ENCODE measurements at regions not wholly inside any gene's neighbourhood (a gene's known extent, or its start where the extent isn't known, plus 50 kb on each side); places are given as distances from the start of the nearest gene placed in this dataset.
A peak's percentile ranks its signal among the peaks of the same experiment; 100 is the strongest.
"Not testable (repeated sequence)": the region's sequence is repeated elsewhere in the genome, so short reads cannot be mapped to it uniquely, and the experiment has no call there.

GRCh38 chr10:125415006-125415633 is 254.8 kb upstream of the CTBP2 start:
- no peak for TF ChIP-seq CTCF (IDR thresholded peaks at IDR 0.05; ENCODE audit: poor library complexity, severe bottlenecking)
- no peaks in the 10 kb centered on the region for H3K9me3 ChIP-seq (ENCODE audit: severe bottlenecking)

GRCh38 chr10:125411724-125412123 is 251.4 kb upstream of the CTBP2 start:
- Histone ChIP-seq H3K4me3 (ENCODE audit: severe bottlenecking) (no peak overlapping the region), H3K4me1 (ENCODE audit: insufficient read depth, poor library complexity, severe bottlenecking) (no peaks in the 10 kb centered on the region), H3K27me3 (ENCODE audit: insufficient read depth, poor library complexity, severe bottlenecking) (no peaks in the 10 kb centered on the region), H3K36me3 (ENCODE audit: low read depth) (no peaks in the 10 kb centered on the region), H3K27ac (ENCODE audit: poor library complexity, severe bottlenecking) (no peak overlapping the region), H3K9me3 (ENCODE audit: severe bottlenecking) (no peaks in the 10 kb centered on the region)
- DNase-seq (ENCODE audit: low spot score) = no peak
- no peak for TF ChIP-seq CTCF (IDR thresholded peaks at IDR 0.05; ENCODE audit: poor library complexity, severe bottlenecking)
- ATAC-seq (ENCODE audit: low read depth) = peak; percentile 66; the same call in 2 of the 3 replicates

More at GRCh38 chr10:125415006-125415633, 254.8 kb upstream of the CTBP2 start:
- DNase-seq (ENCODE audit: low spot score) (no peak), ATAC-seq (ENCODE audit: low read depth) (no peak)
- H3K4me3 ChIP-seq (ENCODE audit: severe bottlenecking) = no peak overlapping the region
- no peak overlapping the region for H3K27ac ChIP-seq (ENCODE audit: poor library complexity, severe bottlenecking)
- no peaks in the 10 kb centered on the region for H3K4me1 ChIP-seq (ENCODE audit: insufficient read depth, poor library complexity, severe bottlenecking)
- no peaks in the 10 kb centered on the region for H3K27me3 ChIP-seq (ENCODE audit: insufficient read depth, poor library complexity, severe bottlenecking)
- H3K36me3 ChIP-seq (ENCODE audit: low read depth) = no peaks in the 10 kb centered on the region

GRCh38 chr10:125409756-125410155 is 249.4 kb upstream of the CTBP2 start:
- no peak overlapping the region for H3K27ac ChIP-seq (ENCODE audit: poor library complexity, severe bottlenecking)
- H3K36me3 ChIP-seq (ENCODE audit: low read depth) = no peaks in the 10 kb centered on the region
- no peaks in the 10 kb centered on the region for H3K4me1 ChIP-seq (ENCODE audit: insufficient read depth, poor library complexity, severe bottlenecking)
- no peaks in the 10 kb centered on the region for H3K9me3 ChIP-seq (ENCODE audit: severe bottlenecking)
- no peak overlapping the region for H3K4me3 ChIP-seq (ENCODE audit: severe bottlenecking)
- H3K27me3 ChIP-seq (ENCODE audit: insufficient read depth, poor library complexity, severe bottlenecking) = no peaks in the 10 kb centered on the region
- no peak for ATAC-seq (ENCODE audit: low read depth)
- no peak for DNase-seq (ENCODE audit: low spot score)
- TF ChIP-seq CTCF (IDR thresholded peaks at IDR 0.05; ENCODE audit: poor library complexity, severe bottlenecking) = no peak

DNA sequence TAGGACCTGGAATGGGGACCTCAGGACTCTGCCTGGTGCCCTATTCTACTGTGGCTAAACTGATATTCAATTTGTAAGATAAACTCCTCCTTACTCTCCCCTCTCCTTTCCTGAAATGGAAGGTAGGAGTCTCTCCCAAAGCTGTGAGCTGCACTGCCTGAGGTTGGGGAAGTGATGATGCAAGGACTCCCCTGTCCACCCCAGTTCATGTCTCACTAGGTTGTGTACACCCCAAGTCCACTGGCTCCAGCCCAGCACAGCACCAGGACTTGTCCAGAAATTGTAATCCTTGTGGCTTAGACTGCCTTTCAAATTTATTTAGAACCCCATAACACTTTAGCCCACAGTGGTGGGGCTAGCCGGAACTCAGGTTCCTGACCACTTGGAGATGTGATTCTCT is 247.2 kb upstream of the CTBP2 start:
- ATAC-seq (ENCODE audit: low read depth) (peak; percentile 7; the same call in 1 of the 3 replicates), DNase-seq (ENCODE audit: low spot score) (no peak)
- no peaks in the 10 kb centered on the region for H3K9me3 ChIP-seq (ENCODE audit: severe bottlenecking)
- no peak for TF ChIP-seq CTCF (IDR thresholded peaks at IDR 0.05; ENCODE audit: poor library complexity, severe bottlenecking)
- H3K4me1 ChIP-seq (ENCODE audit: insufficient read depth, poor library complexity, severe bottlenecking) = no peaks in the 10 kb centered on the region
- H3K27me3 ChIP-seq (ENCODE audit: insufficient read depth, poor library complexity, severe bottlenecking) = no peaks in the 10 kb centered on the region
- H3K36me3 ChIP-seq (ENCODE audit: low read depth) = no peaks in the 10 kb centered on the region
- H3K4me3 ChIP-seq (ENCODE audit: severe bottlenecking) = no peak overlapping the region
- H3K27ac ChIP-seq (ENCODE audit: poor library complexity, severe bottlenecking) = no peak overlapping the region

DNA sequence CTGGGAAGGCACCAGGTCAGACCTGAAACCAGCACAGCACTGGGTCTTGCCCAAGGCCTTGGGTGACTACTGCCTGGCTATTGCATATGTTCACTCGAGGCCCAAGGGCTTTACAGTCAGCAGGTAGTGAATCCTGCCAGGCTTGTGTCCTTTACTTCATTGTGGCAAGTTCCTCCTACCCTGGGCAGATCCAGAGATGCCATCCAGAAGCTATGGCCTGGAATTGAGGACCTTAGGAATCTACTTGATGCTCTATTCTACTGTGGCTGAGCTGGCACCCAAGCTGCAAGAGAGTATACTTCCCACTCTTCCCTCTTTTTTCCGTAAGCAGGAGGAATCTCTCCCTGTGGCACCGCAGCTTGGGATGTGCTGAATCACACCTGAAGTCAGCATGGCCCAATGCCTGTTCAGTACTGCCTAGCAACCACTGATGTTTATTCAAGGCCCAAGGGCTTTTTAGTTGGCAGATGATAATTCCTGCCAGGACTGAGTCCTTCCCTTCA is 246.7 kb upstream of the CTBP2 start:
- no peaks in the 10 kb centered on the region for H3K27me3 ChIP-seq (ENCODE audit: insufficient read depth, poor library complexity, severe bottlenecking)
- no peak for TF ChIP-seq CTCF (IDR thresholded peaks at IDR 0.05; ENCODE audit: poor library complexity, severe bottlenecking)
- no peaks in the 10 kb centered on the region for H3K4me1 ChIP-seq (ENCODE audit: insufficient read depth, poor library complexity, severe bottlenecking)
- no peaks in the 10 kb centered on the region for H3K36me3 ChIP-seq (ENCODE audit: low read depth)
- H3K4me3 ChIP-seq (ENCODE audit: severe bottlenecking) = no peak overlapping the region
- no peaks in the 10 kb centered on the region for H3K9me3 ChIP-seq (ENCODE audit: severe bottlenecking)
- H3K27ac ChIP-seq (ENCODE audit: poor library complexity, severe bottlenecking) = no peak overlapping the region
- ATAC-seq (ENCODE audit: low read depth) = peak; percentile 92
- no peak for DNase-seq (ENCODE audit: low spot score)

DNA sequence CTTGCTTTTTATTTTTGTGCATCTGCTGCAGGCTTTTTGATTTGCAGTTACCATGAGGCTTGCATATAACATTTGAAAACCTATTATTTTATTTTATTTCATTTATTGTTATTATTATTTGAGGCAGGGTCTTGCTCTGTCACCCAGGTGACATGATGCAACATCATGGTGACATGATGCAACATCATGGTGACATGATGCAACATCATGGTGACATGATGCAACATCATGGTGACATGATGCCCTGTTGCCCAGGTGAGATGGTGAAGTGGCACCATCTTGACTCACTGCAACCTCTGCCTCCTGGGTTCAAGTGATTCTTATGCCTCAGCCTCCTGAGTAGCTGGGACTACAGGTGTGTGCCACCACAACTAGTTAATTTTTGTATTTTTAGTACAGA is 244.5 kb upstream of the CTBP2 start:
- not testable (repeated sequence) for H3K36me3 ChIP-seq (ENCODE audit: low read depth); H3K9me3 ChIP-seq (ENCODE audit: severe bottlenecking); DNase-seq (ENCODE audit: low spot score); ATAC-seq (ENCODE audit: low read depth); H3K27me3 ChIP-seq (ENCODE audit: insufficient read depth, poor library complexity, severe bottlenecking); H3K4me1 ChIP-seq (ENCODE audit: insufficient read depth, poor library complexity, severe bottlenecking); H3K27ac ChIP-seq (ENCODE audit: poor library complexity, severe bottlenecking); H3K4me3 ChIP-seq (ENCODE audit: severe bottlenecking)

Measured in RWPE2 (cell line).